Retinal pigment epithelial cell (primary cell): ENCODE measurements at regions not wholly inside any gene's neighbourhood (a gene's known extent, or its start where the extent isn't known, plus 50 kb on each side); places are given as distances from the start of the nearest gene placed in this dataset.

Experiments
- DNase-seq: peaks from one replicate; pipeline ENCODE4 v3.0.0-alpha.2; 2010; ENCODE audit warnings: low read depth
- H3K4me3 ChIP-seq: 2 replicates; pipeline ENCODE4 v1.5.1; 2011; ENCODE audit warnings: mild to moderate bottlenecking, low read length, control low read depth, moderate library complexity
- CTCF ChIP-seq: conservative IDR thresholded peaks from 2 replicates; pipeline ENCODE4 v1.5.1; 2011; ENCODE audit warnings: low read depth, low read length, control low read depth, inconsistent platforms

- DNase-seq: no peak
- no peak overlapping the region for H3K4me3 ChIP-seq
- TF ChIP-seq CTCF: no peak
These were observed 644.5 kb downstream of the NPHP4 start for GRCh38 chr1:5347726-5348125.

GRCh38 chr1:5345556-5345955, 646.7 kb downstream of the NPHP4 start:
- H3K4me3 ChIP-seq: no peak overlapping the region
- no peak for DNase-seq
- TF ChIP-seq CTCF: no peak

- DNase-seq: no peak
- TF ChIP-seq CTCF: no peak
These were observed 648.8 kb downstream of the NPHP4 start for GRCh38 chr1:5343256-5344020.

GRCh38 chr1:5342830-5343229, 649.4 kb downstream of the NPHP4 start:
- TF ChIP-seq CTCF: no peak
- DNase-seq: no peak
- H3K4me3 ChIP-seq: no peak overlapping the region

More at GRCh38 chr1:5343256-5344020, 648.8 kb downstream of the NPHP4 start:
- no peak overlapping the region for H3K4me3 ChIP-seq

GRCh38 chr1:5342172-5342571, 650.1 kb downstream of the NPHP4 start:
- DNase-seq: no peak
- H3K4me3 ChIP-seq: no peak overlapping the region
- no peak for TF ChIP-seq CTCF

GRCh38 chr1:5341471-5341870, 650.8 kb downstream of the NPHP4 start:
- DNase-seq: no peak
- no peak for TF ChIP-seq CTCF
- no peak overlapping the region for H3K4me3 ChIP-seq

- TF ChIP-seq CTCF: no peak
- H3K4me3 ChIP-seq: no peak overlapping the region
- no peak for DNase-seq
These were observed 651.6 kb downstream of the NPHP4 start for GRCh38 chr1:5340560-5341130.
